ENCODE measurements at regions not wholly inside any gene's neighbourhood (a gene's known extent, or its start where the extent isn't known, plus 50 kb on each side); places are given as distances from the start of the nearest gene placed in this dataset.

DNA sequence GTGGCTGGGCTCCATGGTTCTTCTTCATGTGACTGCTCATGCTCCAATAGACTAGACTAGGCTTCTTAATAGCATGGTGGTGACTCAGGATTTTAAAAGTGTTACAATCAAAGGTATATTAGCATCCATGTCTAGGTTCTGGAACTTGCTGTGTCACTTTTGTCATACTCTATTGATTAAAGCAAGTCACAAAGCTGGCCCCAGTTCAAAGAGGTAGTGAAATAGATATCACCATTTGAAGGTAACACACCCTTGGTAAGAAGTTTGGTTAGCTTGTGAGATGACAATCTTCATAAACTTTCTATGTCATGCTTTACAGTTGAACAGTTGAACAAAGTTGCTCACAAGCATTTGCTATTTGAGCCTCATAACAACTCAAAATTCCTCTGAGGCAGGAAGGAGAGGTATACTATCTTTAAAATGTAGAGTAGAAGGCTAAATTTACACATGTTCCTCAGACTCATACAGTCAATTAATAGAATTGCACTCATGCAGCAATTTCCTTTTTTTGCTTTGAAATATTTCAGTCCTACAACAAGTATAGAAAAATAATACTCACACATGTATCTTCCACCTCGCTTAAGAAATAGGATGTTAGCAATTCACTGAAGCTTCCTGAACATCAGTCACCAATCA, 56.8 kb upstream of the TMEM252 start:
- TF ChIP-seq, protein P1, sequence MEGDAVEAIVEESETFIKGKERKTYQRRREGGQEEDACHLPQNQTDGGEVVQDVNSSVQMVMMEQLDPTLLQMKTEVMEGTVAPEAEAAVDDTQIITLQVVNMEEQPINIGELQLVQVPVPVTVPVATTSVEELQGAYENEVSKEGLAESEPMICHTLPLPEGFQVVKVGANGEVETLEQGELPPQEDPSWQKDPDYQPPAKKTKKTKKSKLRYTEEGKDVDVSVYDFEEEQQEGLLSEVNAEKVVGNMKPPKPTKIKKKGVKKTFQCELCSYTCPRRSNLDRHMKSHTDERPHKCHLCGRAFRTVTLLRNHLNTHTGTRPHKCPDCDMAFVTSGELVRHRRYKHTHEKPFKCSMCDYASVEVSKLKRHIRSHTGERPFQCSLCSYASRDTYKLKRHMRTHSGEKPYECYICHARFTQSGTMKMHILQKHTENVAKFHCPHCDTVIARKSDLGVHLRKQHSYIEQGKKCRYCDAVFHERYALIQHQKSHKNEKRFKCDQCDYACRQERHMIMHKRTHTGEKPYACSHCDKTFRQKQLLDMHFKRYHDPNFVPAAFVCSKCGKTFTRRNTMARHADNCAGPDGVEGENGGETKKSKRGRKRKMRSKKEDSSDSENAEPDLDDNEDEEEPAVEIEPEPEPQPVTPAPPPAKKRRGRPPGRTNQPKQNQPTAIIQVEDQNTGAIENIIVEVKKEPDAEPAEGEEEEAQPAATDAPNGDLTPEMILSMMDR (IDR thresholded peaks at IDR 0.05): no peak
- no peak for TF ChIP-seq POLR2A (IDR thresholded peaks at IDR 0.05)

Measured in body of pancreas (tissue), 4 donors.